HepG2 (cell line): ENCODE measurements at regions not wholly inside any gene's neighbourhood (a gene's known extent, or its start where the extent isn't known, plus 50 kb on each side); places are given as distances from the start of the nearest gene placed in this dataset.

Source experiments
- DMAP1 ChIP-seq: IDR thresholded peaks from 2 replicates; pipeline ENCODE4 v1.6.1; 2016
- FOXA1 ChIP-seq, 2 experiments: fragments of 450-650 bp in 1 of 2; sonication (generic) in 1 of 2; formaldehyde crosslinking in 1 of 2; IDR thresholded peaks; 2 replicates each; pipeline versions ENCODE4 v1.4.0 to v1.6.1; 2016 to 2020; ENCODE audit warnings: missing genetic modification reagents in 1 of 2
- FOXJ3 ChIP-seq: sonication (generic); formaldehyde crosslinking; IDR thresholded peaks from 2 replicates; pipeline ENCODE4 v1.4.0; 2020; ENCODE audit warnings: missing genetic modification reagents, mild to moderate bottlenecking, borderline replicate concordance
- FOXM1 ChIP-seq: sonication (generic); formaldehyde crosslinking; IDR thresholded peaks from 2 replicates; pipeline ENCODE4 v1.5.0; 2020; ENCODE audit warnings: missing genetic modification reagents
- FOXP4 ChIP-seq: sonication (generic); formaldehyde crosslinking; IDR thresholded peaks from 2 replicates; pipeline ENCODE4 v1.4.0; 2020; ENCODE audit warnings: missing genetic modification reagents
- HOXD1 ChIP-seq: sonication (generic); formaldehyde crosslinking; IDR thresholded peaks from 2 replicates; pipeline ENCODE4 v1.5.0; 2020; ENCODE audit warnings: missing genetic modification reagents
- PAXIP1 ChIP-seq: sonication (generic); formaldehyde crosslinking; conservative IDR thresholded peaks from 2 replicates; pipeline ENCODE4 v1.4.0; 2020; ENCODE audit warnings: mild to moderate bottlenecking, missing genetic modification reagents, moderate library complexity
- PRPF4 ChIP-seq: fragments of 200-400 bp; formaldehyde crosslinking; IDR thresholded peaks from 2 replicates; pipeline ENCODE4 v1.6.1; 2016; ENCODE audit warnings: low read length, low read depth; ENCODE audit not compliant: poor library complexity, severe bottlenecking
- SOX13 ChIP-seq, 3 experiments: fragments of 450-650 bp in 1 of 3; sonication (generic) in 1 of 3; formaldehyde crosslinking in 1 of 3; IDR thresholded peaks in 2 of 3; conservative IDR thresholded peaks in 1 of 3; 2 replicates each; pipeline versions ENCODE4 v1.5.0 to v1.6.1; 2016 to 2020; ENCODE audit warnings: antibody characterized with exemption in 1 of 3, mild to moderate bottlenecking in 1 of 3, missing compliant biosample characterization in 1 of 3, missing genetic modification reagents in 1 of 3, moderate library complexity in 1 of 3
- SUZ12 ChIP-seq: fragments of 150-350 bp; IDR thresholded peaks from 2 replicates; pipeline ENCODE4 v1.6.1; 2014; ENCODE audit warnings: low read depth, low read length
- TAF1 ChIP-seq: sonication (generic); formaldehyde crosslinking; IDR thresholded peaks from 2 replicates; pipeline ENCODE4 v1.4.0; 2020; ENCODE audit warnings: missing genetic modification reagents
- ZNF180 ChIP-seq: sonication (generic); formaldehyde crosslinking; IDR thresholded peaks from 2 replicates; pipeline ENCODE4 v1.4.0; 2020; ENCODE audit warnings: low read depth, missing genetic modification reagents, borderline replicate concordance
- ZNF292 ChIP-seq: sonication (generic); formaldehyde crosslinking; IDR thresholded peaks from 2 replicates; pipeline ENCODE4 v1.8.1; 2022; ENCODE audit warnings: mild to moderate bottlenecking, low read depth, missing genetic modification reagents, borderline replicate concordance
- ZNF451 ChIP-seq: sonication (generic); formaldehyde crosslinking; IDR thresholded peaks from 2 replicates; pipeline ENCODE4 v1.5.0; 2020; ENCODE audit warnings: mild to moderate bottlenecking, missing genetic modification reagents
- ZNF512 ChIP-seq: sonication (generic); formaldehyde crosslinking; IDR thresholded peaks from 2 replicates; pipeline ENCODE4 v1.4.0; 2020; ENCODE audit warnings: mild to moderate bottlenecking, missing genetic modification reagents
- ZNF557 ChIP-seq: sonication (generic); formaldehyde crosslinking; IDR thresholded peaks from 2 replicates; pipeline ENCODE4 v1.4.0; 2020; ENCODE audit warnings: missing genetic modification reagents
- TF ChIP-seq, protein P1 (sequence below): IDR thresholded peaks from 2 replicates; pipeline ENCODE4 v1.6.1; 2016
- TF ChIP-seq, protein P2 (sequence below): sonication (generic); formaldehyde crosslinking; IDR thresholded peaks from 2 replicates; pipeline ENCODE4 v1.5.1; 2020; ENCODE audit warnings: missing genetic modification reagents, mild to moderate bottlenecking, borderline replicate concordance
- TF ChIP-seq, protein P3 (sequence below): IDR thresholded peaks from 2 replicates; pipeline ENCODE4 v1.6.1; 2016; ENCODE audit warnings: missing biosample characterization, missing genetic modification reagents, low read depth

- TF ChIP-seq PAXIP1 (CRISPR knock-in tag) (peak; percentile 55), DMAP1 (CRISPR knock-in tag) (no peak), ZNF451 (no peak), ZNF557 (CRISPR knock-in tag) (no peak), ZNF292 (no peak), PRPF4 (no peak), FOXA1 (IDR thresholded peaks at IDR 0.05) (no peak), FOXA1 (CRISPR knock-in tag; IDR thresholded peaks at IDR 0.05) (peak; percentile 61; the same call in 1 of the 2 replicates), FOXP4 (CRISPR knock-in tag) (peak; percentile 66), SUZ12 (no peak), HOXD1 (CRISPR knock-in tag) (no peak), ZNF180 (no peak), FOXJ3 (CRISPR knock-in tag) (no peak), FOXM1 (CRISPR knock-in tag) (no peak), TAF1 (no peak), SOX13 (IDR thresholded peaks at IDR 0.05) (no peak), SOX13 (CRISPR knock-in tag; conservative IDR thresholded peaks at IDR 0.05 in 1 of 2, IDR thresholded peaks at IDR 0.05 in 1 of 2) (peak in 1 of 2 experiments; percentile 33; a peak in 1 of 4 replicates), ZNF512 (CRISPR knock-in tag) (no peak)
- TF ChIP-seq, protein P1, sequence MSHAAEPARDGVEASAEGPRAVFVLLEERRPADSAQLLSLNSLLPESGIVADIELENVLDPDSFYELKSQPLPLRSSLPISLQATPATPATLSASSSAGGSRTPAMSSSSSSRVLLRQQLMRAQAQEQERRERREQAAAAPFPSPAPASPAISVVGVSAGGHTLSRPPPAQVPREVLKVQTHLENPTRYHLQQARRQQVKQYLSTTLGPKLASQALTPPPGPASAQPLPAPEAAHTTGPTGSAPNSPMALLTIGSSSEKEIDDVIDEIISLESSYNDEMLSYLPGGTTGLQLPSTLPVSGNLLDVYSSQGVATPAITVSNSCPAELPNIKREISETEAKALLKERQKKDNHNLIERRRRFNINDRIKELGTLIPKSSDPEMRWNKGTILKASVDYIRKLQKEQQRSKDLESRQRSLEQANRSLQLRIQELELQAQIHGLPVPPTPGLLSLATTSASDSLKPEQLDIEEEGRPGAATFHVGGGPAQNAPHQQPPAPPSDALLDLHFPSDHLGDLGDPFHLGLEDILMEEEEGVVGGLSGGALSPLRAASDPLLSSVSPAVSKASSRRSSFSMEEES: no peak
- TF ChIP-seq, protein P2, sequence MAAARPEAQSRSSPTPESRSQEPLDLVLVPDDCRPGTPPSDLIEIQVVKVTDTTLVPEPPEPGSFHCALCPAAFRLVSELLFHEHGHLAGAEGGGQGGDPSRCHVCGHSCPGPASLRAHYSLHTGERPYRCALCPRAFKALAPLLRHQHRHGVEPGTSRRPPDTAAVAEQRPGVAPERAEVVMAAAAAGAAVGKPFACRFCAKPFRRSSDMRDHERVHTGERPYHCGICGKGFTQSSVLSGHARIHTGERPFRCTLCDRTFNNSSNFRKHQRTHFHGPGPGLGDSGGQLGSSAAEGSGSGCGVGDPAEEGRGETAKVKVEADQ (CRISPR knock-in tag): no peak
- TF ChIP-seq, protein P3, sequence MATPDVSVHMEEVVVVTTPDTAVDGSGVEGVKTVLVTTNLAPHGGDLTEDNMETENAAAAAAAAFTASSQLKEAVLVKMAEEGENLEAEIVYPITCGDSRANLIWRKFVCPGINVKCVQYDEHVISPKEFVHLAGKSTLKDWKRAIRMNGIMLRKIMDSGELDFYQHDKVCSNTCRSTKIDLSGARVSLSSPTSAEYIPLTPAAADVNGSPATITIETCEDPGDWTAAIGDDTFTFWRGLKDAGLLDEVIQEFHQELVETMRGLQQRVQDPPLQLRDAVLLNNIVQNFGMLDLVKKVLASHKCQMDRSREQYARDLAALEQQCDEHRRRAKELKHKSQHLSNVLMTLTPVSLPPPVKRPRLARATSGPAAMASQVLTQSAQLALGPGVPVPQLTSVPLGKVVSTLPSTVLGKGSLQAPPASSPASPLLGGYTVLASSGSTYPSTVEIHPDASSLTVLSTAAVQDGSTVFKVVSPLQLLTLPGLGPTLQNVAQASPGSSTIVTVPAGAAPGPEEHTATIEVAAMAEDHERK: no peak
These were observed 100.5 kb downstream of the QRSL1 start (continued) for GRCh38 chr6:106729841-106730240.
